SH-SY5Y (cell line): ENCODE measurements at regions not wholly inside any gene's neighbourhood (a gene's known extent, or its start where the extent isn't known, plus 50 kb on each side); places are given as distances from the start of the nearest gene placed in this dataset.
A peak's percentile ranks its signal among the peaks of the same experiment; 100 is the strongest.

Experiments used
- GATA2 ChIP-seq: IDR thresholded peaks from 2 replicates; pipeline ENCODE4 v1.6.1; 2011; ENCODE audit warnings: mild to moderate bottlenecking, low read depth, low read length
- GATA3 ChIP-seq: IDR thresholded peaks from 2 replicates; pipeline ENCODE4 v1.6.1; 2011; ENCODE audit warnings: low read depth, mild to moderate bottlenecking, low read length, moderate library complexity

DNA sequence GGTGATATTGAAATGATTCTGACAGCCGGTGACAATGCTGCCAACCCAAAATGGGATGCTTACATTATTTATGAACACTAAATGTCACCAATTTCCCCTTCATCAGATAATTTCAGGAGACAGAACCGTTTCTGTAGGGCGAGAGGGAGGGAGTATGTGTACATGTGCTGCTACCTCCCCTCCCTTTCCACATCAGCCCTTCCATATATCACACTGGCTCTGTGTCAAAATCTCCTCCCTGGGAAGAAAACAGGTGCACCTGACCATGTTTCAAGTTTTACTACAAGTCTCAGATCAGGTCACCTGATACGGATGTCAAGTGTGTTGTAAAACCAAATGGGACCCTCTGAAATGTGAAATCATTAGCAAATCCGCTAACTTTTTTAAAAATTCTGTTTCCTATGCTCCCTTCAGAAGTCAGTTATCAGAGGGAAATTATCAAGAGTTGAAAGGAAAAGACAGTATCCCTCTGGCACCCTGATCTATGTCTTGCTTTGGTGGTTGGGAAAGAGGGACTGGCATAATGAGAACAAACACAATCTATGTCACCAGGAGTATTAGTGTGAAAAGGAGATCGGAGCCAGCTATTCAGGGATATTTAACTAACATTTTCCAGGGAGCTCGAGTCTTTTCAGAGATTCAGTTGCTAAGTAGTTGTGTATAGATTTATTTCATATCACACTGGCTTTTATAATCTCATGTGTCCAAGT lies 1002.3 kb upstream of the CDH8 start:
- TF ChIP-seq GATA3 (peak; percentile 32; the same call in 1 of the 2 replicates), GATA2 (peak; percentile 87)
